ENCODE measurements at regions not wholly inside any gene's neighbourhood (a gene's known extent, or its start where the extent isn't known, plus 50 kb on each side); places are given as distances from the start of the nearest gene placed in this dataset.

GRCh38 chr3:23675010-23675409, 130.7 kb upstream of the UBE2E1 start:
- TF ChIP-seq CTCF (IDR thresholded peaks at IDR 0.05; ENCODE audit: insufficient read depth, low read depth, low read length) (no peak), EZH2 (IDR thresholded peaks at IDR 0.05; ENCODE audit: insufficient read depth, low read length) (no peak)
